ENCODE measurements at regions not wholly inside any gene's neighbourhood (a gene's known extent, or its start where the extent isn't known, plus 50 kb on each side); places are given as distances from the start of the nearest gene placed in this dataset.

DNA sequence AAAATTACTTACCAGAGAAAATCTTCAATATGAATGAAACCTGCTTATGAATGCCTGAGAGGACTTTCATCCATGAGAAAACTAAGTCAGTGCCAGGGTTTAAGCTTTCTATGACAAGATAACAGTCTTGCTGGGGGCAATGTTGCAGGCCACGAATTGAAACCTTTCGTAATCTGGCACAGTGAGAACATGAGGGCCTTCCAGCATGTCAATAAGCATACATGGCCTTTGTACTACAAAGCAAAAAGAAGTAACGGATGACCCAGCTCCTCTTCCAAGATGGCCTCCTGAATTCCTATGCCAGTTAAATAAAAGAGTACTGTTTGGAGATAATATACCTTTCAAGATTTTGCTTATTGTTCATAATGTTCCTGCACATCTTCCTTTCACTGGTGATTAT lies 270.6 kb upstream of the PHF14 start:
- H3K27me3 ChIP-seq (ENCODE audit: control insufficient read depth in 2 of 2, insufficient read depth in 2 of 2, low read length in 2 of 2), result no peaks in the 10 kb centered on the region
- no peaks in the 10 kb centered on the region for H3K4me1 Mint-ChIP-seq
- TF ChIP-seq, protein P1, sequence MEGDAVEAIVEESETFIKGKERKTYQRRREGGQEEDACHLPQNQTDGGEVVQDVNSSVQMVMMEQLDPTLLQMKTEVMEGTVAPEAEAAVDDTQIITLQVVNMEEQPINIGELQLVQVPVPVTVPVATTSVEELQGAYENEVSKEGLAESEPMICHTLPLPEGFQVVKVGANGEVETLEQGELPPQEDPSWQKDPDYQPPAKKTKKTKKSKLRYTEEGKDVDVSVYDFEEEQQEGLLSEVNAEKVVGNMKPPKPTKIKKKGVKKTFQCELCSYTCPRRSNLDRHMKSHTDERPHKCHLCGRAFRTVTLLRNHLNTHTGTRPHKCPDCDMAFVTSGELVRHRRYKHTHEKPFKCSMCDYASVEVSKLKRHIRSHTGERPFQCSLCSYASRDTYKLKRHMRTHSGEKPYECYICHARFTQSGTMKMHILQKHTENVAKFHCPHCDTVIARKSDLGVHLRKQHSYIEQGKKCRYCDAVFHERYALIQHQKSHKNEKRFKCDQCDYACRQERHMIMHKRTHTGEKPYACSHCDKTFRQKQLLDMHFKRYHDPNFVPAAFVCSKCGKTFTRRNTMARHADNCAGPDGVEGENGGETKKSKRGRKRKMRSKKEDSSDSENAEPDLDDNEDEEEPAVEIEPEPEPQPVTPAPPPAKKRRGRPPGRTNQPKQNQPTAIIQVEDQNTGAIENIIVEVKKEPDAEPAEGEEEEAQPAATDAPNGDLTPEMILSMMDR (IDR thresholded peaks at IDR 0.05), result no peak
- H3K27ac Mint-ChIP-seq, result no peak overlapping the region
- H4K20me1 ChIP-seq (ENCODE audit: insufficient read depth, low read length), result no peaks in the 10 kb centered on the region
- H3K4me1 ChIP-seq (ENCODE audit: control insufficient read depth in 1 of 2, insufficient read depth in 2 of 2, low read length in 2 of 2), result no peaks in the 10 kb centered on the region
- H3K4me2 ChIP-seq (replicated peaks; ENCODE audit: extremely low read depth, low read length, poor library complexity, severe bottlenecking), result no peak overlapping the region
- H3K27me3 Mint-ChIP-seq (ENCODE audit: low read depth in 3 of 3), result no peaks in the 10 kb centered on the region
- 87% methylated on average over 2 of the region's 3 CpGs for WGBS (ENCODE audit: insufficient coverage)
- no peaks in the 10 kb centered on the region for H3K36me3 ChIP-seq (replicated peaks in 1 of 2; ENCODE audit: control insufficient read depth in 1 of 2, insufficient read depth in 2 of 2, low read length in 2 of 2)
- peaks cover 2 to 25% (median 13%) of the 10 kb centered on the region in 7 donors for H3K9me3 Mint-ChIP-seq
- intact Hi-C loops (cut with micrococcal nuclease), result no loop called here
- no peaks in the 10 kb centered on the region for H3K79me2 ChIP-seq (ENCODE audit: insufficient read depth, low read length)
- no peak for DNase-seq
- H2AFZ ChIP-seq (ENCODE audit: insufficient read depth, low read depth, low read length, poor library complexity, severe bottlenecking), result no peak overlapping the region
- no peak overlapping the region for H3K4me3 ChIP-seq (replicated peaks in 1 of 3; ENCODE audit: low read depth in 2 of 3, low read length in 3 of 3)
- H3K27ac ChIP-seq (ENCODE audit: low read depth in 1 of 2, low read length in 2 of 2), result no peak overlapping the region
- no peaks in the 10 kb centered on the region for H3K36me3 Mint-ChIP-seq
- H3K4me3 Mint-ChIP-seq, result no peak overlapping the region
- no peaks in the 10 kb centered on the region for H3K9me3 ChIP-seq (replicated peaks in 1 of 2; ENCODE audit: control insufficient read depth in 1 of 2, insufficient read depth in 1 of 2, low read length in 2 of 2)
- H3K9ac ChIP-seq (ENCODE audit: insufficient read depth, low read length, poor library complexity, severe bottlenecking), result no peak overlapping the region

DNA sequence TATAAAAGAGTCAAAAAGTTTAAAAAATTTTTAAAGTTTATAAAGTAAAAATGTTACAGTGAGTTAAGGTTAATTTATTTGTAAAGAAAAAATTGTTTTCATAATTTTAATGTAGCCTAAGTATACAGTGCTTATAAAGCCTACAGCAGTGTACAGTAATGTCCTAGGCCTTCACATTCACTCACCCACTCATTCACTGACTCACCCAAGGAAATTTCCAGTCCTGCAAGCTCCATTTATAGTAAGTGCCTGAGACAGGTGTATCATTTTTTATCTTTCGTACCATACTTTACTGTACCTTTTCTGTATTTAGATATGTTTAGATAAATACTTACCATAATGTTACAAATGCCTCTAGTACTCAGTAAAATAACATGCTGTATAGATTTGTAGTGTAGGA lies 269.7 kb upstream of the PHF14 start:
- Histone ChIP-seq H3K27me3 (ENCODE audit: control insufficient read depth in 2 of 2, insufficient read depth in 2 of 2, low read length in 2 of 2) (no peaks in the 10 kb centered on the region), H3K36me3 (replicated peaks in 1 of 2; ENCODE audit: control insufficient read depth in 1 of 2, insufficient read depth in 2 of 2, low read length in 2 of 2) (no peaks in the 10 kb centered on the region), H3K4me3 (replicated peaks in 1 of 3; ENCODE audit: low read depth in 2 of 3, low read length in 3 of 3) (no peak overlapping the region), H3K27ac (ENCODE audit: low read depth in 1 of 2, low read length in 2 of 2) (no peak overlapping the region), H4K20me1 (ENCODE audit: insufficient read depth, low read length) (no peaks in the 10 kb centered on the region), H3K4me2 (replicated peaks; ENCODE audit: extremely low read depth, low read length, poor library complexity, severe bottlenecking) (no peak overlapping the region), H3K79me2 (ENCODE audit: insufficient read depth, low read length) (no peaks in the 10 kb centered on the region), H3K9me3 (replicated peaks in 1 of 2; ENCODE audit: control insufficient read depth in 1 of 2, insufficient read depth in 1 of 2, low read length in 2 of 2) (no peaks in the 10 kb centered on the region), H2AFZ (ENCODE audit: insufficient read depth, low read depth, low read length, poor library complexity, severe bottlenecking) (no peak overlapping the region), H3K9ac (ENCODE audit: insufficient read depth, low read length, poor library complexity, severe bottlenecking) (no peak overlapping the region), H3K4me1 (ENCODE audit: control insufficient read depth in 1 of 2, insufficient read depth in 2 of 2, low read length in 2 of 2) (no peaks in the 10 kb centered on the region)
- no peaks in the 10 kb centered on the region for H3K4me1 Mint-ChIP-seq
- TF ChIP-seq, protein P1 (IDR thresholded peaks at IDR 0.05), result no peak
- intact Hi-C loops (cut with micrococcal nuclease), result no loop called here
- no peaks in the 10 kb centered on the region for H3K27me3 Mint-ChIP-seq (ENCODE audit: low read depth in 3 of 3)
- no peak overlapping the region for H3K4me3 Mint-ChIP-seq
- no CpG with 5 or more reads among the region's 1 CpG for WGBS (ENCODE audit: insufficient coverage)
- DNase-seq, result no peak
- no peak overlapping the region for H3K27ac Mint-ChIP-seq
- H3K9me3 Mint-ChIP-seq, result peaks cover 2 to 17% (median 10%) of the 10 kb centered on the region in 7 donors
- no peaks in the 10 kb centered on the region for H3K36me3 Mint-ChIP-seq
